ENCODE measurements at regions not wholly inside any gene's neighbourhood (a gene's known extent, or its start where the extent isn't known, plus 50 kb on each side); places are given as distances from the start of the nearest gene placed in this dataset.

DNA sequence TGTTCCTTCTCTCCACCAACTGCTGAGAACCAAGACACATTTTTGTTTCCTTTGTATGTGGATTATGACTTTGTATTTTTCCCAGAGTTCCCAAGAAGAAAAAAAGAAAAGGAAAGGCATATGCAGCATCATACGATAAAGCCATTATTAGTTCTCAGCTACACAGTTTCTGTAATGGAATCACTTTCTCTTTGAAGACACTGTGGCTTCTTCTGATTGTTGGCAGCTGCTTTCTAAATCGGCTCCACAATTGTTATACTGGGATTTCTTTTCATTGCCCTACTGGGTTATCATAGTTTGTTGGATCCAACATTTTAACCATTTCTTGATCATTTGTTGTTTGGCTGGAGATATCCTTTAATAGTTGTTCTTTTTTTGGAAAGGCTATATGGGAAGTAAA lies 89.5 kb upstream of the HIVEP3 start:
- peaks cover 2% of the 10 kb centered on the region for H4K20me1 ChIP-seq (ENCODE audit: insufficient read depth, low read length)
- TF ChIP-seq, protein P1, sequence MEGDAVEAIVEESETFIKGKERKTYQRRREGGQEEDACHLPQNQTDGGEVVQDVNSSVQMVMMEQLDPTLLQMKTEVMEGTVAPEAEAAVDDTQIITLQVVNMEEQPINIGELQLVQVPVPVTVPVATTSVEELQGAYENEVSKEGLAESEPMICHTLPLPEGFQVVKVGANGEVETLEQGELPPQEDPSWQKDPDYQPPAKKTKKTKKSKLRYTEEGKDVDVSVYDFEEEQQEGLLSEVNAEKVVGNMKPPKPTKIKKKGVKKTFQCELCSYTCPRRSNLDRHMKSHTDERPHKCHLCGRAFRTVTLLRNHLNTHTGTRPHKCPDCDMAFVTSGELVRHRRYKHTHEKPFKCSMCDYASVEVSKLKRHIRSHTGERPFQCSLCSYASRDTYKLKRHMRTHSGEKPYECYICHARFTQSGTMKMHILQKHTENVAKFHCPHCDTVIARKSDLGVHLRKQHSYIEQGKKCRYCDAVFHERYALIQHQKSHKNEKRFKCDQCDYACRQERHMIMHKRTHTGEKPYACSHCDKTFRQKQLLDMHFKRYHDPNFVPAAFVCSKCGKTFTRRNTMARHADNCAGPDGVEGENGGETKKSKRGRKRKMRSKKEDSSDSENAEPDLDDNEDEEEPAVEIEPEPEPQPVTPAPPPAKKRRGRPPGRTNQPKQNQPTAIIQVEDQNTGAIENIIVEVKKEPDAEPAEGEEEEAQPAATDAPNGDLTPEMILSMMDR (IDR thresholded peaks at IDR 0.05; ENCODE audit: extremely low read depth, low read depth, low read length) = no peak
- H3K27ac ChIP-seq (ENCODE audit: low read depth, low read length) = no peak overlapping the region
- no peaks in the 10 kb centered on the region for H3K27me3 ChIP-seq (ENCODE audit: insufficient read depth, low read length)
- H2AFZ ChIP-seq (ENCODE audit: low read length) = no peak overlapping the region
- no peak overlapping the region for H3K4me3 ChIP-seq (ENCODE audit: insufficient read depth, low read length)
- no peak overlapping the region for H3K4me2 ChIP-seq (ENCODE audit: insufficient read depth, low read length)
- peaks cover 8% of the 10 kb centered on the region for H3K4me1 ChIP-seq (ENCODE audit: insufficient read depth, low read length)
- DNase-seq (ENCODE audit: insufficient read length, low spot score, missing footprints) = no peak
- H3K36me3 ChIP-seq (ENCODE audit: insufficient read depth, low read length) = no peaks in the 10 kb centered on the region
- H3K9me3 ChIP-seq (ENCODE audit: low read depth, low read length) = no peaks in the 10 kb centered on the region
- no peaks in the 10 kb centered on the region for H3K79me2 ChIP-seq (ENCODE audit: insufficient read depth, low read length)

DNA sequence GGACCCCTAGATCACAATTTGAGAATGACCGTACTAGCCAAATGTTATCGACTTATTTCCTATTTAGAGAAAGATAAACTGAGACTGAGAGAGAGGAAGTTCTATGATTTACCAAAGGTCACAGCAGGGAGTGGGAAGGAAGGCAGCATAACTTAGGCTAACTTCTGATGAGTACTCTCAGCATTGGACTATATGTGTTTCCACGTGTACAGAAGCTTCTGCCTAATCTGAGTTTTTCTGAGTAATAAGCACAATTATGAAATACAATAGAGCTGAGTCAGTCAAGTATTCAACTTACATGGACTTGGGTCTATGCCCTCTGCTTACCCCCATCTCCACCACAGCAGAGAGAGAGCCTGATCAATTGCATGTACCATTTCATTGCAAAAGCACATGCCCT lies 88.1 kb upstream of the HIVEP3 start:
- no peaks in the 10 kb centered on the region for H3K27me3 ChIP-seq (ENCODE audit: insufficient read depth, low read length)
- TF ChIP-seq, protein P1 (IDR thresholded peaks at IDR 0.05; ENCODE audit: extremely low read depth, low read depth, low read length) = no peak
- H3K4me1 ChIP-seq (ENCODE audit: insufficient read depth, low read length) = peaks cover 8% of the 10 kb centered on the region
- no peak overlapping the region for H3K4me2 ChIP-seq (ENCODE audit: insufficient read depth, low read length)
- peak; percentile 51 for DNase-seq (ENCODE audit: insufficient read length, low spot score, missing footprints)
- no peaks in the 10 kb centered on the region for H3K36me3 ChIP-seq (ENCODE audit: insufficient read depth, low read length)
- H3K79me2 ChIP-seq (ENCODE audit: insufficient read depth, low read length) = no peaks in the 10 kb centered on the region
- no peak overlapping the region for H3K27ac ChIP-seq (ENCODE audit: low read depth, low read length)
- no peak overlapping the region for H3K4me3 ChIP-seq (ENCODE audit: insufficient read depth, low read length)
- no peak overlapping the region for H2AFZ ChIP-seq (ENCODE audit: low read length)
- peaks cover 2% of the 10 kb centered on the region for H4K20me1 ChIP-seq (ENCODE audit: insufficient read depth, low read length)
- H3K9me3 ChIP-seq (ENCODE audit: low read depth, low read length) = no peaks in the 10 kb centered on the region

DNA sequence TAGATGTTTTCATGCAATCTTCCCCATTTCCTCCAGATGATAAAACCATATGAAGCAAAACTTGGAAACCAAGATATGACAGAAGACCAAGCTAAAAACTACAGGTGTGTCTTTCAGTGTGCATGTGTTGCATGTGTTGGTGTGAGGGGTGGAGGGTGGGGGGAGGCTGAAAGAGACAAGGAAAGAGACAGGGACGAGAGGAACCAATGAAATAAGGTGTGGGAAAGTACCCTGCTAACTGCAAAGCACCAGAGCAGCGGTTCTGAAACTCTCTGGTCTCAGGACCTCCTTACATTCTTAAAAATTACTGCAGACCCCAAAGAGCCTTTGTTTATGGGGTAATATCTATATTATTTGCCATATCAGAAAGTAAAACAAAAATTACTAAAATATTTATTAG lies 87.4 kb upstream of the HIVEP3 start:
- Histone ChIP-seq H3K27ac (ENCODE audit: low read depth, low read length) (no peak overlapping the region), H3K4me3 (ENCODE audit: insufficient read depth, low read length) (no peak overlapping the region), H3K36me3 (ENCODE audit: insufficient read depth, low read length) (no peaks in the 10 kb centered on the region), H3K9me3 (ENCODE audit: low read depth, low read length) (no peaks in the 10 kb centered on the region), H4K20me1 (ENCODE audit: insufficient read depth, low read length) (peaks cover 2% of the 10 kb centered on the region), H3K4me2 (ENCODE audit: insufficient read depth, low read length) (no peak overlapping the region), H3K4me1 (ENCODE audit: insufficient read depth, low read length) (peaks cover 8% of the 10 kb centered on the region), H3K79me2 (ENCODE audit: insufficient read depth, low read length) (no peaks in the 10 kb centered on the region), H2AFZ (ENCODE audit: low read length) (no peak overlapping the region), H3K27me3 (ENCODE audit: insufficient read depth, low read length) (no peaks in the 10 kb centered on the region)
- no peak for DNase-seq (ENCODE audit: insufficient read length, low spot score, missing footprints)
- TF ChIP-seq, protein P1 (IDR thresholded peaks at IDR 0.05; ENCODE audit: extremely low read depth, low read depth, low read length) = no peak

DNA sequence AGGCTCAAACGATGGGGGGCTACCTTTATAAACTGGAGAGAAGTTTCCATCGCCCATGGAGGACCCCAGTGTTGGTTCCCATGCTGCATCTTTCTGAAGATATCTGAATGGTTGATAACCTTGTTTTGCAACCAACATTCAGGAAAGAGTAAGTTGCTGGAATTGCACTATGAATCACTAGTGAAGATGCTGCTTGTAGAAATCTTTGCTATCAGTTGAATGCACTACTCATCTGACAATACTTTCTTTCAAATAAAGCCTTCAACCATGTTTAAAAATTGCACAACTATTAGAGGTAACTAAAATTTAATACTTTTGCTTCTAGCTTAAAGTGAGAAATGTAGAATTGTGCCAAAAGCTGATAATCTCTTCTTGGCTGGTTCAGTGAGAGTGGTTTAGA lies 86.8 kb upstream of the HIVEP3 start:
- DNase-seq (ENCODE audit: insufficient read length, low spot score, missing footprints) = no peak
- Histone ChIP-seq H3K27me3 (ENCODE audit: insufficient read depth, low read length) (no peaks in the 10 kb centered on the region), H3K4me2 (ENCODE audit: insufficient read depth, low read length) (no peak overlapping the region), H3K79me2 (ENCODE audit: insufficient read depth, low read length) (no peaks in the 10 kb centered on the region), H2AFZ (ENCODE audit: low read length) (no peak overlapping the region), H3K9me3 (ENCODE audit: low read depth, low read length) (no peaks in the 10 kb centered on the region), H4K20me1 (ENCODE audit: insufficient read depth, low read length) (peaks cover 2% of the 10 kb centered on the region), H3K4me1 (ENCODE audit: insufficient read depth, low read length) (peaks cover 8% of the 10 kb centered on the region), H3K4me3 (ENCODE audit: insufficient read depth, low read length) (no peak overlapping the region), H3K36me3 (ENCODE audit: insufficient read depth, low read length) (no peaks in the 10 kb centered on the region), H3K27ac (ENCODE audit: low read depth, low read length) (no peak overlapping the region)
- TF ChIP-seq, protein P1 (IDR thresholded peaks at IDR 0.05; ENCODE audit: extremely low read depth, low read depth, low read length) = no peak
